ENCODE measurements at regions not wholly inside any gene's neighbourhood (a gene's known extent, or its start where the extent isn't known, plus 50 kb on each side); places are given as distances from the start of the nearest gene placed in this dataset.

DNA sequence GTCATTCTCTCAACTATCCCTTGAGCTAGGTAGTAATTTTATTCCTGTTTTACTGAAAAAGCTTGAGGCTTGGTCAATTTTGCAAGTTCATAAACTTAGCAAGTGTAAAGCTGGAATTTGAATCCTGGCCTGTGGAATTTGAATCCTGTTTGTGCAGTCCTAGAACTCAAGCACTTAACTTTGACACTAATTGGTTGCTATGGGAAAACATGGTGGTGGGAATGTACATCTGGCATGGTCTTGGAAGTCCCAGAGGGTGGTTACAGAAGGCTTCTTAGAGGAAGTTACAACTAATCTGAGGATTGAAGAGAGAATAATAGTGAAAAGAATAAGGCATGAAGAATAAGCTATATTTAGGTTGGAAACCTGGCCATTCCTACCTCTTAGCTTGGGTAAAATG lies 66.5 kb upstream of the LIN7C start:
- Histone ChIP-seq H3K4me1 (ENCODE audit: insufficient read depth) (peaks cover 5% of the 10 kb centered on the region), H3K27ac (no peak overlapping the region), H3K9me3 (no peaks in the 10 kb centered on the region), H3K27me3 (no peaks in the 10 kb centered on the region), H3K36me3 (no peaks in the 10 kb centered on the region), H3K4me3 (no peak overlapping the region)
- no peak for DNase-seq
- no peak for TF ChIP-seq EP300 (IDR thresholded peaks at IDR 0.05)
- intact Hi-C loops (cut with DNase I), result no loop called here

DNA sequence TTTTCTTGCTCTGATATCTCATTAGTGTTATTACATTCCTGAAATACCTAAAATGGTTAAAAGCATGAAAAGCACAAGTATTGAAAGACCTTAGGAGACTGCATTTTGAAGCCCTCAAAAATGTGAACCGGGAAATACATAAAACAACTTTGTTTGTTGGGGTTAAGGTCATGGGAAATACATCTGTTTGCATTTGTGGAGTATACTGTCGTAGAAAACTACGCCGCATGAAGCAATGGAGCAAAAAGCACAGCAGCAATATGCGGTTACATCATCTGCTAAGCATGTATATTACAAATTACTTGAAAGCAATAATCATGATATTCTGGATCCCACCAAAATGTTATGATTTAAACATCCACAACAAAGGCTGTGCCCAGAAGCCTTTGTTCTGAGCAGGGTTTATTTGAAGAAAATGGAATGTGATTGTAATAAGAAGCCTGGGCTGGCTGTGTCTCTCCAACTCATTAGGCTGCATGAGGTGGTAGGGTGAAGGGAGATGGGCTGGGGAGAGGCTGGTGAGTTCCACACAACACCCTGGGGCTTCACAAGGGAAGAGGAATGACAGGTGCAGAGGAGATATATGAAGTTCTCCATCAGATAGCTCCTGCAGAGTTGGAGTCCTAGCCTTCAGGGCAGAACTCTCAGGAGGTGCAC lies 64.7 kb upstream of the LIN7C start:
- TF ChIP-seq, protein P1, sequence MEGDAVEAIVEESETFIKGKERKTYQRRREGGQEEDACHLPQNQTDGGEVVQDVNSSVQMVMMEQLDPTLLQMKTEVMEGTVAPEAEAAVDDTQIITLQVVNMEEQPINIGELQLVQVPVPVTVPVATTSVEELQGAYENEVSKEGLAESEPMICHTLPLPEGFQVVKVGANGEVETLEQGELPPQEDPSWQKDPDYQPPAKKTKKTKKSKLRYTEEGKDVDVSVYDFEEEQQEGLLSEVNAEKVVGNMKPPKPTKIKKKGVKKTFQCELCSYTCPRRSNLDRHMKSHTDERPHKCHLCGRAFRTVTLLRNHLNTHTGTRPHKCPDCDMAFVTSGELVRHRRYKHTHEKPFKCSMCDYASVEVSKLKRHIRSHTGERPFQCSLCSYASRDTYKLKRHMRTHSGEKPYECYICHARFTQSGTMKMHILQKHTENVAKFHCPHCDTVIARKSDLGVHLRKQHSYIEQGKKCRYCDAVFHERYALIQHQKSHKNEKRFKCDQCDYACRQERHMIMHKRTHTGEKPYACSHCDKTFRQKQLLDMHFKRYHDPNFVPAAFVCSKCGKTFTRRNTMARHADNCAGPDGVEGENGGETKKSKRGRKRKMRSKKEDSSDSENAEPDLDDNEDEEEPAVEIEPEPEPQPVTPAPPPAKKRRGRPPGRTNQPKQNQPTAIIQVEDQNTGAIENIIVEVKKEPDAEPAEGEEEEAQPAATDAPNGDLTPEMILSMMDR (IDR thresholded peaks at IDR 0.05), result no peak
- TF ChIP-seq POLR2A (IDR thresholded peaks at IDR 0.05) (no peak), EP300 (IDR thresholded peaks at IDR 0.05) (no peak)
- Histone ChIP-seq H3K4me1 (ENCODE audit: insufficient read depth) (peaks cover 5% of the 10 kb centered on the region), H3K36me3 (no peaks in the 10 kb centered on the region), H3K9me3 (no peaks in the 10 kb centered on the region), H3K27ac (no peak overlapping the region), H3K27me3 (no peaks in the 10 kb centered on the region), H3K4me3 (no peak overlapping the region)
- WGBS, 3 donors, result 4 to 18% (median 5%) methylated on average over 5 of the region's 5 CpGs
- intact Hi-C loops (cut with DNase I), result no loop called here
- DNase-seq, result no peak

DNA sequence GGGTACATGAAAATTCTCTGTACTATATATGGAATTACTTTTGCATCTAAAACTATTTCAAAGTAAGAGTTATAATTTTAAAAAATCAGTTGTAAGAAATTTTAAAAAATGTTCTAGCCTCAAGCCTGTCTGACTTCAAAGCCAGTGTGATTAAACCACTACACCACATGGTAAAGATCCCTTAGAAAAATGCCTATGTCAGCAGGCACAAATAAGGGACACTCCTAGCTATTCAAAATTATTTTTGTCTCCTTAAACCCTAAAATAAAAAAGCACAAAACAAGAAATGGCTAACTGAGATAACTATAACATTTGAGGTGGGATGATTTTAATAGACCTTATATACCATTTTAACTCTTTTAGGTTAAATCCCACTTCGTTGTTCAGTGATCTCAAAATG lies 64.0 kb upstream of the LIN7C start:
- Histone ChIP-seq H3K36me3 (no peaks in the 10 kb centered on the region), H3K27me3 (no peaks in the 10 kb centered on the region), H3K27ac (no peak overlapping the region), H3K4me1 (ENCODE audit: insufficient read depth) (peaks cover 5% of the 10 kb centered on the region), H3K9me3 (no peaks in the 10 kb centered on the region), H3K4me3 (no peak overlapping the region)
- WGBS, 3 donors, result 7 to 30% (median 13%) methylated on average over 1 of the region's 1 CpG
- no peak for DNase-seq
- intact Hi-C loops (cut with DNase I), result no loop called here
- no peak for TF ChIP-seq POLR2A (IDR thresholded peaks at IDR 0.05)
- TF ChIP-seq, protein P1 (IDR thresholded peaks at IDR 0.05), result no peak
- TF ChIP-seq EP300 (IDR thresholded peaks at IDR 0.05), result no peak

DNA sequence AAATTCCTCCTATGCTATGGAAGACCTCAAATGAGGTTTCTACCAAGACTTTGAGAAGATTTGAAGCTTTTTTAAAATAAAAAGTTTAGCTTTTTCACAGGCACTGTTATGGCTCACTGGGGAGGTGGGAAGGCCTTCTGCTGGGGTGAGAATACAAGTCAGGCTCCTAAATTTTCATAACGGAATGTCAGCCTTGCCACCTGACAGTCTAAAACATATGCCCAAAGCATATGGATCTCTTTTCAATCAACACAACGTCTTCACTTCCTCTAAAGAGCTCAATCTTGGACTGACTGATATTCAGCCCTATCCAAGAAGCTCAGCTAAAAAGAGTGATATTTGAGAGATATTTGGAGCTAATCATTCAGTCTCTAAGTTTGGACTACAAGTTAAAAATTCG lies 57.1 kb upstream of the LIN7C start:
- Histone ChIP-seq H3K4me3 (no peak overlapping the region), H3K4me1 (ENCODE audit: insufficient read depth) (no peaks in the 10 kb centered on the region), H3K36me3 (no peaks in the 10 kb centered on the region), H3K9me3 (no peaks in the 10 kb centered on the region), H3K27ac (no peak overlapping the region), H3K27me3 (no peaks in the 10 kb centered on the region)
- 78 to 81% (median 80%) methylated on average over 3 of the region's 3 CpGs for WGBS, 3 donors
- intact Hi-C loops (cut with DNase I), result no loop called here
- no peak for DNase-seq
- TF ChIP-seq EP300 (IDR thresholded peaks at IDR 0.05), result no peak
- TF ChIP-seq, protein P1 (IDR thresholded peaks at IDR 0.05), result no peak
- no peak for TF ChIP-seq POLR2A (IDR thresholded peaks at IDR 0.05)

DNA sequence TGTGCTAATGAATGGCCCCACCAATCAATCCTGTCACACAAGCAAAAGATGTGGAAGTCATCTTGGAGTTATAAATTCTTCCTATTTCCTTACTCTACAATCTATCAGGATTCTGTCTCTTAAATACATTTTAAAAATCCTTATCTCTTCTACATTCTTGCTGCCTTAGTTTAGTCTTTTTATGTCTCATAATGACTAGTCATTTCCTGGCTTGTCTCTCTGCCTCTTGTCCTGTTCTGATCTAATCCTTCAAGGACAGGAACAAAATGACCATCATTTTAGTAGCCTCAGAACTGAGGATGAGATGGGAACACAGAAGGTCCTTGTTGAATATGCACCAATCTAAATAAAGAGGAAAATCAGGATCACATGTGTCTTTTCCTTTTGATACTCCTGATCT lies 56.6 kb upstream of the LIN7C start:
- intact Hi-C loops (cut with DNase I), result no loop called here
- no peaks in the 10 kb centered on the region for H3K36me3 ChIP-seq

More for the DNA sequence above, 56.6 kb upstream of the LIN7C start:
- DNase-seq, result no peak
- H3K27me3 ChIP-seq, result no peaks in the 10 kb centered on the region
- H3K4me1 ChIP-seq (ENCODE audit: insufficient read depth), result no peaks in the 10 kb centered on the region
- H3K9me3 ChIP-seq, result no peaks in the 10 kb centered on the region
- TF ChIP-seq, protein P1 (IDR thresholded peaks at IDR 0.05), result no peak
- TF ChIP-seq POLR2A (IDR thresholded peaks at IDR 0.05), result no peak
- no peak for TF ChIP-seq EP300 (IDR thresholded peaks at IDR 0.05)
- H3K4me3 ChIP-seq, result no peak overlapping the region
- no peak overlapping the region for H3K27ac ChIP-seq

Measured in ovary (tissue), 7 donors.